HEK293 (cell line): ENCODE measurements at regions not wholly inside any gene's neighbourhood (a gene's known extent, or its start where the extent isn't known, plus 50 kb on each side); places are given as distances from the start of the nearest gene placed in this dataset.

Source experiments
- CTCF ChIA-PET: fragments of 350-600 bp; formaldehyde crosslinking; extraction: SDS; loops from one replicate; lab custom pipeline; 2021; ENCODE audit warnings: antibody characterized with exemption; lab: Yijun Ruan, JAX
- POLR2A ChIA-PET: fragments of 300-600 bp; formaldehyde crosslinking; extraction: SDS; loops from one replicate; lab custom pipeline; 2020; ENCODE audit warnings: antibody characterized with exemption, inconsistent platforms; lab: Yijun Ruan, JAX
- H3K27ac ChIP-seq: fragments of 200-500 bp; sonication (Bioruptor generic); 2 replicates; pipeline ENCODE4 v1.5.1; 2014; ENCODE audit warnings: low read depth, low read length, control low read depth, inconsistent platforms; ENCODE audit errors: extremely low read depth
- H3K36me3 ChIP-seq, 2 experiments: fragments of 200-500 bp in 1 of 2; sonication (Bioruptor generic) in 1 of 2; 1 replicate in 1 of 2; 2 replicates in 1 of 2; pipeline ENCODE4 v1.5.1; 2014 to 2017; ENCODE audit warnings: inconsistent platforms in 2 of 2, low read length in 2 of 2; ENCODE audit not compliant: control insufficient read depth in 2 of 2, insufficient read depth in 1 of 2
- H3K4me1 ChIP-seq: fragments of 200-500 bp; sonication (Bioruptor generic); 2 replicates; pipeline ENCODE4 v1.5.1; 2014; ENCODE audit warnings: mild to moderate bottlenecking, low read length, inconsistent platforms; ENCODE audit not compliant: control insufficient read depth, insufficient read depth
- H3K4me3 ChIP-seq: 2 replicates; pipeline ENCODE4 v1.5.1; 2011; ENCODE audit warnings: low read depth, mild to moderate bottlenecking, control low read depth, low read length, moderate library complexity
- H3K9me3 ChIP-seq: fragments of 200-500 bp; sonication (Bioruptor generic); 2 replicates; pipeline ENCODE4 v1.5.1; 2014; ENCODE audit warnings: low read depth, low read length, inconsistent platforms; ENCODE audit not compliant: control insufficient read depth, insufficient read depth
- GLIS2 ChIP-seq: fragments of 450-650 bp; formaldehyde crosslinking; IDR thresholded peaks from 2 replicates; pipeline ENCODE4 v1.5.1; 2016; ENCODE audit warnings: missing biosample characterization, missing genetic modification characterization
- IKZF3 ChIP-seq: fragments of 450-650 bp; IDR thresholded peaks from 2 replicates; pipeline ENCODE4 v1.5.0; 2018; ENCODE audit warnings: missing biosample characterization, mild to moderate bottlenecking, missing genetic modification characterization, moderate library complexity
- KLF7 ChIP-seq: fragments of 450-650 bp; formaldehyde crosslinking; IDR thresholded peaks from 2 replicates; pipeline ENCODE4 v1.5.1; 2016; ENCODE audit warnings: missing biosample characterization, missing genetic modification characterization, borderline replicate concordance
- KLF8 ChIP-seq: fragments of 450-650 bp; formaldehyde crosslinking; IDR thresholded peaks from 2 replicates; pipeline ENCODE4 v1.5.1; 2016; ENCODE audit warnings: missing biosample characterization, missing genetic modification characterization
- KLF9 ChIP-seq: fragments of 450-650 bp; formaldehyde crosslinking; IDR thresholded peaks from 2 replicates; pipeline ENCODE4 v1.5.1; 2016; ENCODE audit warnings: missing biosample characterization, missing genetic modification characterization, low read depth
- OVOL3 ChIP-seq: fragments of 450-650 bp; formaldehyde crosslinking; IDR thresholded peaks from 2 replicates; pipeline ENCODE4 v1.5.1; 2016; ENCODE audit warnings: missing biosample characterization, missing genetic modification characterization
- REPIN1 ChIP-seq: fragments of 450-650 bp; formaldehyde crosslinking; IDR thresholded peaks from 2 replicates; pipeline ENCODE4 v1.5.1; 2017; ENCODE audit warnings: missing biosample characterization, missing genetic modification characterization, low read depth
- SCRT1 ChIP-seq: fragments of 450-650 bp; formaldehyde crosslinking; IDR thresholded peaks from 2 replicates; pipeline ENCODE4 v1.5.1; 2016; ENCODE audit warnings: missing biosample characterization, missing genetic modification characterization, borderline replicate concordance
- TCF7L2 ChIP-seq: IDR thresholded peaks from 2 replicates; pipeline ENCODE4 v1.6.1; 2011; ENCODE audit warnings: low read depth, mild to moderate bottlenecking, inconsistent platforms, low read length, moderate library complexity, borderline replicate concordance
- WT1 ChIP-seq: fragments of 450-650 bp; formaldehyde crosslinking; IDR thresholded peaks from 2 replicates; pipeline ENCODE4 v1.5.1; 2016; ENCODE audit warnings: missing biosample characterization, missing genetic modification characterization
- ZBTB7A ChIP-seq: fragments of 450-650 bp; formaldehyde crosslinking; IDR thresholded peaks from 2 replicates; pipeline ENCODE4 v1.5.1; 2016; ENCODE audit warnings: low read depth, missing biosample characterization, missing genetic modification characterization
- ZNF10 ChIP-seq: fragments of 450-650 bp; formaldehyde crosslinking; IDR thresholded peaks from 2 replicates; pipeline ENCODE4 v1.5.1; 2017; ENCODE audit warnings: missing biosample characterization, missing genetic modification characterization
- ZNF114 ChIP-seq: fragments of 450-650 bp; formaldehyde crosslinking; IDR thresholded peaks from 2 replicates; pipeline ENCODE4 v1.5.0; 2017; ENCODE audit warnings: missing biosample characterization, missing genetic modification characterization
- ZNF133 ChIP-seq: fragments of 450-650 bp; formaldehyde crosslinking; IDR thresholded peaks from 2 replicates; pipeline ENCODE4 v1.5.1; 2016; ENCODE audit warnings: missing biosample characterization, missing genetic modification characterization
- ZNF23 ChIP-seq: fragments of 450-650 bp; formaldehyde crosslinking; IDR thresholded peaks from 2 replicates; pipeline ENCODE4 v1.5.1; 2016; ENCODE audit warnings: missing biosample characterization, missing genetic modification characterization, borderline replicate concordance
- ZNF239 ChIP-seq: fragments of 450-650 bp; formaldehyde crosslinking; IDR thresholded peaks from 2 replicates; pipeline ENCODE4 v1.5.1; 2016; ENCODE audit warnings: missing biosample characterization, missing genetic modification characterization
- ZNF394 ChIP-seq: fragments of 450-650 bp; formaldehyde crosslinking; IDR thresholded peaks from 2 replicates; pipeline ENCODE4 v1.5.1; 2016; ENCODE audit warnings: missing biosample characterization, missing genetic modification characterization, mild to moderate bottlenecking, moderate library complexity, borderline replicate concordance
- ZNF423 ChIP-seq: fragments of 450-650 bp; formaldehyde crosslinking; IDR thresholded peaks from 2 replicates; pipeline ENCODE4 v1.5.1; 2016; ENCODE audit warnings: missing biosample characterization, missing genetic modification characterization
- ZNF560 ChIP-seq: fragments of 450-650 bp; formaldehyde crosslinking; IDR thresholded peaks from 2 replicates; pipeline ENCODE4 v1.5.1; 2017; ENCODE audit warnings: missing biosample characterization, missing genetic modification characterization, borderline replicate concordance
- ZNF596 ChIP-seq: fragments of 450-650 bp; IDR thresholded peaks from 2 replicates; pipeline ENCODE4 v1.5.0; 2018; ENCODE audit warnings: missing biosample characterization, mild to moderate bottlenecking, missing genetic modification characterization, moderate library complexity
- ZNF623 ChIP-seq: fragments of 450-650 bp; formaldehyde crosslinking; IDR thresholded peaks from 2 replicates; pipeline ENCODE4 v1.5.1; 2016; ENCODE audit warnings: missing biosample characterization, missing genetic modification characterization
- ZNF747 ChIP-seq: fragments of 450-650 bp; formaldehyde crosslinking; IDR thresholded peaks from 2 replicates; pipeline ENCODE4 v1.5.1; 2016; ENCODE audit warnings: missing biosample characterization, missing genetic modification characterization
- ZNF785 ChIP-seq: fragments of 450-650 bp; formaldehyde crosslinking; IDR thresholded peaks from 2 replicates; pipeline ENCODE4 v1.5.1; 2016; ENCODE audit warnings: missing biosample characterization, missing genetic modification characterization
- ZSCAN23 ChIP-seq: fragments of 450-650 bp; formaldehyde crosslinking; IDR thresholded peaks from 2 replicates; pipeline ENCODE4 v1.5.1; 2016; ENCODE audit warnings: missing biosample characterization, missing genetic modification characterization
- TF ChIP-seq, protein P1 (sequence below): fragments of 450-650 bp; formaldehyde crosslinking; optimal IDR thresholded peaks from 2 replicates; pipeline ENCODE3; 2016; ENCODE audit warnings: missing biosample characterization, mild to moderate bottlenecking, missing genetic modification characterization

- TF ChIP-seq OVOL3, result no peak
- no peak for TF ChIP-seq KLF7 (tag by site-specific recombination)
- no peak for TF ChIP-seq ZNF23 (tag by site-specific recombination)
- no peak for TF ChIP-seq IKZF3
- TF ChIP-seq ZNF114 (tag by site-specific recombination), result no peak
- TF ChIP-seq ZNF785 (tag by site-specific recombination), result no peak
- no peak for TF ChIP-seq ZNF560 (tag by site-specific recombination)
- TF ChIP-seq, all 188 proteins: peak for 0
Observed at GRCh38 chr10:61120805-61121204, 176.8 kb upstream of the RHOBTB1 start (continued).

- POLR2A ChIA-PET, result no interaction called here
- CTCF ChIA-PET, result interaction anchor here (0.7 to 1.1 kb wide), 2 partner anchors 21 to 164 kb away, joined by 3 read pairs; no protein-coding TSS in a partner anchor
- Histone ChIP-seq H3K4me1 (no peaks in the 10 kb centered on the region), H3K4me3 (no peak overlapping the region), H3K36me3 (no peaks in the 10 kb centered on the region), H3K9me3 (no peaks in the 10 kb centered on the region), H3K27ac (no peak overlapping the region)
- TF ChIP-seq SCRT1 (tag by site-specific recombination) (no peak), ZSCAN23 (tag by site-specific recombination) (no peak), ZNF10 (tag by site-specific recombination) (peak; percentile 88), ZNF747 (no peak)
Observed at GRCh38 chr10:61119573-61119972, 175.6 kb upstream of the RHOBTB1 start.

- ChIA-PET CTCF (interaction anchor here (1.0 kb wide), 1 partner anchor 24 kb away, joined by 3 read pairs; no protein-coding TSS in a partner anchor), POLR2A (no interaction called here)
- Histone ChIP-seq H3K4me3 (no peak overlapping the region), H3K9me3 (no peaks in the 10 kb centered on the region), H3K36me3 (no peaks in the 10 kb centered on the region), H3K27ac (no peak overlapping the region), H3K4me1 (no peaks in the 10 kb centered on the region)
- TF ChIP-seq SCRT1 (tag by site-specific recombination) (no peak), ZNF133 (tag by site-specific recombination) (no peak), REPIN1 (tag by site-specific recombination) (no peak), ZNF394 (tag by site-specific recombination) (no peak), KLF9 (tag by site-specific recombination) (no peak), ZNF596 (tag by site-specific recombination) (no peak), GLIS2 (tag by site-specific recombination) (no peak), KLF8 (tag by site-specific recombination) (no peak), WT1 (tag by site-specific recombination) (no peak), ZNF239 (tag by site-specific recombination) (no peak), ZNF423 (tag by site-specific recombination) (no peak), ZBTB7A (tag by site-specific recombination) (no peak), ZNF623 (tag by site-specific recombination) (no peak), TCF7L2 (no peak)
- TF ChIP-seq, protein P1, sequence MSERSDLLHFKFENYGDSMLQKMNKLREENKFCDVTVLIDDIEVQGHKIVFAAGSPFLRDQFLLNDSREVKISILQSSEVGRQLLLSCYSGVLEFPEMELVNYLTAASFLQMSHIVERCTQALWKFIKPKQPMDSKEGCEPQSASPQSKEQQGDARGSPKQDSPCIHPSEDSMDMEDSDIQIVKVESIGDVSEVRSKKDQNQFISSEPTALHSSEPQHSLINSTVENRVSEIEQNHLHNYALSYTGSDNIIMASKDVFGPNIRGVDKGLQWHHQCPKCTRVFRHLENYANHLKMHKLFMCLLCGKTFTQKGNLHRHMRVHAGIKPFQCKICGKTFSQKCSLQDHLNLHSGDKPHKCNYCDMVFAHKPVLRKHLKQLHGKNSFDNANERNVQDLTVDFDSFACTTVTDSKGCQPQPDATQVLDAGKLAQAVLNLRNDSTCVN, result no peak
Observed at GRCh38 chr10:61115897-61116296, 171.9 kb upstream of the RHOBTB1 start.
